IMR-90 (cell line): ENCODE measurements at regions not wholly inside any gene's neighbourhood (a gene's known extent, or its start where the extent isn't known, plus 50 kb on each side); places are given as distances from the start of the nearest gene placed in this dataset.

Source experiments
- ATAC-seq: fragments of 200-7000 bp; cut with Tn5 transposase; 2 replicates; pipeline ENCODE4 v1.9.1; 2020; ENCODE audit warnings: low read depth, mild to moderate bottlenecking, moderate library complexity
- BruUV-seq: library from RNA; stranded (reverse); fragments of 400-500 nt; replicated peaks from 2 replicates; lab custom pipeline; 2021; lab: Mats Ljungman, UMichigan
- CTCF ChIA-PET: fragments of 300-600 bp; formaldehyde crosslinking; extraction: SDS; loops from one replicate; lab custom pipeline; 2021; ENCODE audit warnings: antibody characterized with exemption; lab: Yijun Ruan, JAX
- POLR2A ChIA-PET: fragments of 300-600 bp; sonication (Branson Sonifier 250); formaldehyde crosslinking; loops from one replicate; lab custom pipeline; 2022; ENCODE audit warnings: antibody characterized with exemption; ENCODE audit not compliant: unreplicated experiment; lab: Charles Lee
- DNase-seq: peaks from one replicate; pipeline ENCODE4 v3.0.0; 2013
- H2AFZ ChIP-seq: replicated peaks from 2 replicates; pipeline ENCODE3; 2013; ENCODE audit warnings: low read length, mild to moderate bottlenecking; ENCODE audit not compliant: poor library complexity
- H2AK5ac ChIP-seq: 2 replicates; pipeline ENCODE4 v1.6.1; 2013; ENCODE audit warnings: low read depth, low read length, inconsistent platforms
- H2AK9ac ChIP-seq: replicated peaks from 2 replicates; pipeline ENCODE3; 2013; ENCODE audit warnings: mild to moderate bottlenecking, low read depth, low read length, moderate library complexity; ENCODE audit not compliant: poor library complexity
- H2BK120ac ChIP-seq: 2 replicates; pipeline ENCODE4 v1.6.1; 2013; ENCODE audit warnings: low read depth, low read length, inconsistent platforms
- H2BK15ac ChIP-seq: 3 replicates; pipeline ENCODE4 v1.6.1; 2013; ENCODE audit warnings: low read depth, low read length, inconsistent platforms
- H2BK20ac ChIP-seq: 2 replicates; pipeline ENCODE4 v1.6.1; 2013; ENCODE audit warnings: low read depth, mild to moderate bottlenecking, inconsistent platforms, low read length, moderate library complexity
- H2BK5ac ChIP-seq: 2 replicates; pipeline ENCODE4 v1.6.1; 2013; ENCODE audit warnings: mild to moderate bottlenecking, low read depth, low read length, inconsistent platforms; ENCODE audit not compliant: poor library complexity, severe bottlenecking
- H3K14ac ChIP-seq: replicated peaks from 2 replicates; pipeline ENCODE4 v1.6.1; 2013; ENCODE audit warnings: low read depth, low read length, inconsistent platforms
- H3K18ac ChIP-seq: 2 replicates; pipeline ENCODE4 v1.6.1; 2013; ENCODE audit warnings: low read depth, low read length, control low read depth
- H3K23ac ChIP-seq: 2 replicates; pipeline ENCODE4 v1.6.1; 2013; ENCODE audit warnings: low read depth, low read length, inconsistent platforms
- H3K27ac ChIP-seq: 2 replicates; pipeline ENCODE4 v1.5.1; 2013; ENCODE audit warnings: mild to moderate bottlenecking, control low read depth, low read length; ENCODE audit not compliant: insufficient read depth
- H3K27me3 ChIP-seq: 2 replicates; pipeline ENCODE4 v1.6.1; 2013; ENCODE audit warnings: low read length; ENCODE audit not compliant: control insufficient read depth, insufficient read depth
- H3K36me3 ChIP-seq: 2 replicates; pipeline ENCODE4 v1.6.1; 2013; ENCODE audit warnings: low read length, mixed read lengths; ENCODE audit not compliant: control insufficient read depth, insufficient read depth
- H3K4ac ChIP-seq: 2 replicates; pipeline ENCODE4 v1.6.1; 2013; ENCODE audit warnings: low read depth, low read length, inconsistent platforms
- H3K4me1 ChIP-seq: 2 replicates; pipeline ENCODE4 v1.6.1; 2013; ENCODE audit warnings: low read length, mixed read lengths; ENCODE audit not compliant: control insufficient read depth, insufficient read depth
- H3K4me2 ChIP-seq: 2 replicates; pipeline ENCODE4 v1.6.1; 2013; ENCODE audit warnings: low read depth, mild to moderate bottlenecking, control low read depth, low read length, moderate library complexity
- H3K4me3 ChIP-seq: 2 replicates; pipeline ENCODE4 v1.5.1; 2013; ENCODE audit warnings: low read depth, mild to moderate bottlenecking, control low read depth, low read length, moderate library complexity; ENCODE audit not compliant: insufficient read depth
- H3K56ac ChIP-seq: 2 replicates; pipeline ENCODE4 v1.6.1; 2013; ENCODE audit warnings: low read length, inconsistent platforms; ENCODE audit not compliant: insufficient read depth; ENCODE audit errors: extremely low read depth
- H3K79me1 ChIP-seq, 2 experiments: 2 replicates each; pipeline ENCODE4 v1.6.1; 2013; ENCODE audit warnings: low read length in 2 of 2, inconsistent platforms in 1 of 2, low read depth in 1 of 2
- H3K9ac ChIP-seq: 2 replicates; pipeline ENCODE4 v1.6.1; 2013; ENCODE audit warnings: low read depth, low read length, control low read depth
- H3K9me1 ChIP-seq: 2 replicates; pipeline ENCODE4 v1.6.1; 2013; ENCODE audit warnings: low read length, inconsistent platforms; ENCODE audit not compliant: insufficient read depth
- H3K9me3 ChIP-seq: 2 replicates; pipeline ENCODE4 v1.6.1; 2013; ENCODE audit warnings: low read length; ENCODE audit not compliant: control insufficient read depth, insufficient read depth
- H4K20me1 ChIP-seq: 2 replicates; pipeline ENCODE4 v1.6.1; 2013; ENCODE audit warnings: low read length, inconsistent platforms; ENCODE audit not compliant: insufficient read depth
- H4K5ac ChIP-seq: 2 replicates; pipeline ENCODE4 v1.6.1; 2013; ENCODE audit warnings: mild to moderate bottlenecking, low read depth, low read length, control low read depth
- H4K8ac ChIP-seq, 2 experiments: 2 replicates each; pipeline ENCODE4 v1.6.1; 2013; ENCODE audit warnings: low read depth in 2 of 2, low read length in 2 of 2, control low read depth in 1 of 2, inconsistent platforms in 1 of 2
- H4K91ac ChIP-seq: 2 replicates; pipeline ENCODE4 v1.6.1; 2013; ENCODE audit warnings: low read depth, low read length, inconsistent platforms; ENCODE audit not compliant: insufficient read depth
- FOS ChIP-seq: fragments of 150-350 bp; IDR thresholded peaks from 2 replicates; pipeline ENCODE4 v1.6.1; 2016; ENCODE audit warnings: low read depth, low read length
- MAZ ChIP-seq: IDR thresholded peaks from 2 replicates; pipeline ENCODE4 v1.6.1; 2012; ENCODE audit warnings: low read depth, mild to moderate bottlenecking, low read length, improper control_type of control experiment, moderate library complexity, borderline replicate concordance
- MXI1 ChIP-seq: IDR thresholded peaks from 2 replicates; pipeline ENCODE4 v1.6.1; 2012; ENCODE audit warnings: low read depth, mild to moderate bottlenecking, low read length, moderate library complexity, borderline replicate concordance
- RAD21 ChIP-seq: IDR thresholded peaks from 2 replicates; pipeline ENCODE4 v1.6.1; 2012; ENCODE audit warnings: low read length, improper control_type of control experiment
- SMC3 ChIP-seq: fragments of 150-350 bp; IDR thresholded peaks from 2 replicates; pipeline ENCODE4 v1.6.1; 2016; ENCODE audit warnings: low read depth, mild to moderate bottlenecking, antibody characterized with exemption, low read length, moderate library complexity
- USF2 ChIP-seq: fragments of 150-350 bp; IDR thresholded peaks from 2 replicates; pipeline ENCODE4 v1.6.1; 2017; ENCODE audit warnings: mild to moderate bottlenecking, antibody characterized with exemption, low read length, low read depth
- WGBS, 2 experiments: methylation state at CpG; one replicate each; pipeline versions ENCODE4 v1.1.5 to v1.1.7; 2013; ENCODE audit warnings: missing lambda C conversion rate in 2 of 2; ENCODE audit not compliant: insufficient read length in 1 of 2; ENCODE audit errors: extremely low coverage in 2 of 2; 5-methylcytosine and 5-hydroxymethylcytosine counted together
- dilution Hi-C: fragments of 300-500 bp; cut with HindIII; formaldehyde crosslinking; loops from one replicate; pipeline ENCODE4 v1.14.3; 2018; ENCODE audit warnings: low sequenced_read_pairs; ENCODE audit not compliant: unreplicated experiment
- in situ Hi-C: fragments of 300-500 bp; cut with MboI; formaldehyde crosslinking; loops from 3 replicates; pipeline ENCODE4 v1.14.3; 2019; ENCODE audit warnings: low sequenced_read_pairs, inconsistent platforms, mixed read lengths
- intact Hi-C: fragments of 100-400 bp; cut with micrococcal nuclease; formaldehyde crosslinking; loops from 2 replicates; pipeline ENCODE4 v1.10.0; 2022

DNA sequence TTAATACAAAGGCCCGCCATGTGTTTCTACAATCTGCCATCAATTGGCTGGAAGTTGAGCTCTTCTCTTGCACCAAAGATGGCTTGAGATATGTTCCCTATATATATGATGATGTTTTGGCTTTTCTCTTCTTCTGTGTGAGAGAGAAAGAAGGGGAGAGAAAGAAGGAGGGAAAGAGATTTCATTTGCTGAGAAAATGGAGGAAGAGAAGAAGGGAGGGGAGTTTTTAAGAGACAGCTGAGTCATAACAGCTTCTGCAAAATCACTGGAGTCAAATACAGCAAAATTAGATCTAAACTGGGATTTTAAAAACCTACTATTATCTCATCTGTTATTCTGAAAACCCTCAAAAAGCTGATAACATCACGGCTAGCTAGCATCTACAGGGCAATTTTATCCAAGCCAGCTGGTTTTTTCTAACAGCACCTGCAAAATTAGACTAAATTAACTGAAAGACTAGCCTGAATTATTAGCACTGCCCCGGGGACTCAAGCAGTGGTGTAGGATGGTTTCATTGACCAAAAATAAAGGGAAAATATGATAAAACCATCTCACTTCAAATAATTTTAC, 647.6 kb upstream of the ACTRT1 start:
- Histone ChIP-seq H2BK5ac (no peak overlapping the region), H3K79me1 (no peaks in the 10 kb centered on the region), H3K36me3 (no peaks in the 10 kb centered on the region), H3K9ac (no peak overlapping the region), H4K91ac (no peak overlapping the region), H2BK20ac (no peak overlapping the region), H2BK120ac (no peak overlapping the region), H2AFZ (no peak overlapping the region), H3K4ac (no peak overlapping the region), H2BK15ac (no peak overlapping the region), H3K27me3 (no peaks in the 10 kb centered on the region), H3K4me2 (no peak overlapping the region), H3K4me3 (no peak overlapping the region), H3K4me1 (no peaks in the 10 kb centered on the region), H3K23ac (no peak overlapping the region), H3K9me1 (no peaks in the 10 kb centered on the region), H2AK9ac (no peak overlapping the region), H3K14ac (no peak overlapping the region), H4K8ac (no peak overlapping the region), H3K18ac (no peak overlapping the region), H2AK5ac (no peak overlapping the region), H4K5ac (no peak overlapping the region), H3K27ac (no peak overlapping the region), H3K9me3 (no peaks in the 10 kb centered on the region), H4K20me1 (no peaks in the 10 kb centered on the region), H3K56ac (no peak overlapping the region)
- TF ChIP-seq MAZ (no peak), MXI1 (no peak), FOS (no peak), USF2 (no peak), RAD21 (no peak), SMC3 (no peak)
- in situ Hi-C loops (no loop called here), dilution Hi-C loops (no loop called here), intact Hi-C loops (no loop called here)
- no CpG with 5 or more reads among the region's 3 CpGs for WGBS, 2 experiments
- ChIA-PET CTCF (no interaction called here), POLR2A (no interaction called here)
- ATAC-seq (no peak), DNase-seq (no peak)
- no TSS peak for BruUV-seq
